SJCRH30 (cell line): ENCODE measurements at regions not wholly inside any gene's neighbourhood (a gene's known extent, or its start where the extent isn't known, plus 50 kb on each side); places are given as distances from the start of the nearest gene placed in this dataset.
"Not testable (repeated sequence)": the region's sequence is repeated elsewhere in the genome, so short reads cannot be mapped to it uniquely, and the experiment has no call there.

Source experiments
- DNase-seq, 2 experiments: peaks; one replicate each; pipeline ENCODE4 v3.0.0-alpha.2; 2015 to 2020
- H3K27ac ChIP-seq: fragments of 250-450 bp; sonication (Bioruptor Pico); 2 replicates; pipeline ENCODE4 v1.5.1; 2020; ENCODE audit warnings: mild to moderate bottlenecking, moderate library complexity
- H3K27me3 ChIP-seq: fragments of 250-450 bp; sonication (Bioruptor Pico); 2 replicates; pipeline ENCODE4 v1.5.1; 2020; ENCODE audit warnings: mild to moderate bottlenecking, moderate library complexity
- H3K36me3 ChIP-seq: fragments of 250-450 bp; sonication (Bioruptor Pico); 2 replicates; pipeline ENCODE4 v1.5.1; 2020; ENCODE audit warnings: mild to moderate bottlenecking, moderate library complexity
- H3K4me1 ChIP-seq: fragments of 250-450 bp; sonication (Bioruptor Pico); 2 replicates; pipeline ENCODE4 v1.5.1; 2020; ENCODE audit warnings: mild to moderate bottlenecking, moderate library complexity
- H3K4me3 ChIP-seq: fragments of 250-450 bp; sonication (Bioruptor Pico); 2 replicates; pipeline ENCODE4 v1.5.1; 2020; ENCODE audit warnings: mild to moderate bottlenecking, moderate library complexity
- H3K9me3 ChIP-seq: fragments of 250-450 bp; sonication (Bioruptor Pico); replicated peaks from 2 replicates; pipeline ENCODE4 v1.5.1; 2020; ENCODE audit warnings: mild to moderate bottlenecking, moderate library complexity

- not testable (repeated sequence) for H3K4me3 ChIP-seq, H3K27ac ChIP-seq, H3K36me3 ChIP-seq, H3K4me1 ChIP-seq, H3K9me3 ChIP-seq, H3K27me3 ChIP-seq, DNase-seq
These were observed 238.1 kb upstream of the P2RY1 start for GRCh38 chr3:152596832-152597231.

GRCh38 chr3:152606146-152606545 lies 228.8 kb upstream of the P2RY1 start:
- no peak overlapping the region for H3K27ac ChIP-seq
- H3K36me3 ChIP-seq: no peaks in the 10 kb centered on the region

GRCh38 chr3:152607179-152607578 lies 227.8 kb upstream of the P2RY1 start:
- H3K4me1 ChIP-seq: no peaks in the 10 kb centered on the region
- no peaks in the 10 kb centered on the region for H3K27me3 ChIP-seq
- H3K4me3 ChIP-seq: no peak overlapping the region
- no peaks in the 10 kb centered on the region for H3K36me3 ChIP-seq
- no peak overlapping the region for H3K27ac ChIP-seq
- DNase-seq: no peak
- H3K9me3 ChIP-seq: no peaks in the 10 kb centered on the region

More at GRCh38 chr3:152606146-152606545, 228.8 kb upstream of the P2RY1 start:
- no peak for DNase-seq
- H3K4me3 ChIP-seq: no peak overlapping the region
- H3K4me1 ChIP-seq: no peaks in the 10 kb centered on the region
- H3K9me3 ChIP-seq: no peaks in the 10 kb centered on the region
- H3K27me3 ChIP-seq: no peaks in the 10 kb centered on the region

- H3K36me3 ChIP-seq: no peaks in the 10 kb centered on the region
- no peak for DNase-seq
- no peak overlapping the region for H3K4me3 ChIP-seq
- no peaks in the 10 kb centered on the region for H3K27me3 ChIP-seq
- no peaks in the 10 kb centered on the region for H3K9me3 ChIP-seq
- no peak overlapping the region for H3K27ac ChIP-seq
- H3K4me1 ChIP-seq: no peaks in the 10 kb centered on the region
These were observed 226.0 kb upstream of the P2RY1 start for GRCh38 chr3:152608696-152609594.

- H3K27ac ChIP-seq: no peak overlapping the region
- no peak for DNase-seq
- H3K36me3 ChIP-seq: no peaks in the 10 kb centered on the region
- H3K27me3 ChIP-seq: no peaks in the 10 kb centered on the region
- H3K4me1 ChIP-seq: no peaks in the 10 kb centered on the region
- no peaks in the 10 kb centered on the region for H3K9me3 ChIP-seq
- H3K4me3 ChIP-seq: no peak overlapping the region
These were observed 225.0 kb upstream of the P2RY1 start for GRCh38 chr3:152609891-152610290.

GRCh38 chr3:152610622-152611021 lies 224.3 kb upstream of the P2RY1 start:
- Histone ChIP-seq H3K9me3 (no peaks in the 10 kb centered on the region), H3K4me1 (no peaks in the 10 kb centered on the region), H3K27ac (no peak overlapping the region), H3K36me3 (no peaks in the 10 kb centered on the region), H3K27me3 (no peaks in the 10 kb centered on the region), H3K4me3 (no peak overlapping the region)
- DNase-seq: no peak

- no peak for DNase-seq
- H3K9me3 ChIP-seq: no peaks in the 10 kb centered on the region
- H3K4me1 ChIP-seq: no peaks in the 10 kb centered on the region
- H3K27ac ChIP-seq: no peak overlapping the region
- no peaks in the 10 kb centered on the region for H3K36me3 ChIP-seq
- no peak overlapping the region for H3K4me3 ChIP-seq
- H3K27me3 ChIP-seq: no peaks in the 10 kb centered on the region
These were observed 223.0 kb upstream of the P2RY1 start for GRCh38 chr3:152611905-152612304.

GRCh38 chr3:152613851-152614250 lies 221.1 kb upstream of the P2RY1 start:
- DNase-seq: no peak

GRCh38 chr3:152615681-152616080 lies 219.2 kb upstream of the P2RY1 start:
- H3K4me3 ChIP-seq: no peak overlapping the region
- no peaks in the 10 kb centered on the region for H3K4me1 ChIP-seq
- H3K36me3 ChIP-seq: no peaks in the 10 kb centered on the region
- no peak overlapping the region for H3K27ac ChIP-seq
- no peaks in the 10 kb centered on the region for H3K27me3 ChIP-seq
- no peaks in the 10 kb centered on the region for H3K9me3 ChIP-seq
- no peak for DNase-seq

More at GRCh38 chr3:152613851-152614250, 221.1 kb upstream of the P2RY1 start:
- Histone ChIP-seq H3K4me3 (no peak overlapping the region), H3K27me3 (no peaks in the 10 kb centered on the region), H3K9me3 (no peaks in the 10 kb centered on the region), H3K36me3 (no peaks in the 10 kb centered on the region), H3K4me1 (no peaks in the 10 kb centered on the region), H3K27ac (no peak overlapping the region)

- Histone ChIP-seq H3K36me3 (no peaks in the 10 kb centered on the region), H3K9me3 (no peaks in the 10 kb centered on the region), H3K4me3 (no peak overlapping the region), H3K4me1 (no peaks in the 10 kb centered on the region), H3K27ac (no peak overlapping the region), H3K27me3 (no peaks in the 10 kb centered on the region)
- no peak for DNase-seq
These were observed 217.3 kb upstream of the P2RY1 start for GRCh38 chr3:152617609-152618008.

- Histone ChIP-seq H3K27me3 (no peaks in the 10 kb centered on the region), H3K4me3 (no peak overlapping the region), H3K4me1 (no peaks in the 10 kb centered on the region), H3K9me3 (no peaks in the 10 kb centered on the region), H3K27ac (no peak overlapping the region), H3K36me3 (no peaks in the 10 kb centered on the region)
- DNase-seq: no peak
These were observed 216.4 kb upstream of the P2RY1 start for GRCh38 chr3:152618529-152618928.

- no peaks in the 10 kb centered on the region for H3K27me3 ChIP-seq
- H3K9me3 ChIP-seq: no peaks in the 10 kb centered on the region
- no peaks in the 10 kb centered on the region for H3K4me1 ChIP-seq
- no peak overlapping the region for H3K27ac ChIP-seq
- no peak overlapping the region for H3K4me3 ChIP-seq
- no peaks in the 10 kb centered on the region for H3K36me3 ChIP-seq
- no peak for DNase-seq
These were observed 215.2 kb upstream of the P2RY1 start for GRCh38 chr3:152619691-152620090.

- H3K36me3 ChIP-seq: no peaks in the 10 kb centered on the region
- no peak overlapping the region for H3K4me3 ChIP-seq
- no peak for DNase-seq
- H3K4me1 ChIP-seq: no peaks in the 10 kb centered on the region
- no peak overlapping the region for H3K27ac ChIP-seq
- no peaks in the 10 kb centered on the region for H3K27me3 ChIP-seq
- H3K9me3 ChIP-seq: no peaks in the 10 kb centered on the region
These were observed 214.5 kb upstream of the P2RY1 start for GRCh38 chr3:152620395-152620794.

GRCh38 chr3:152621006-152621868 lies 213.7 kb upstream of the P2RY1 start:
- no peak overlapping the region for H3K4me3 ChIP-seq
- no peaks in the 10 kb centered on the region for H3K9me3 ChIP-seq
- no peaks in the 10 kb centered on the region for H3K27me3 ChIP-seq
- H3K36me3 ChIP-seq: no peaks in the 10 kb centered on the region
- H3K27ac ChIP-seq: no peak overlapping the region
- no peak for DNase-seq
- no peaks in the 10 kb centered on the region for H3K4me1 ChIP-seq
